Keratinocyte (primary cell): ENCODE measurements at regions not wholly inside any gene's neighbourhood (a gene's known extent, or its start where the extent isn't known, plus 50 kb on each side); places are given as distances from the start of the nearest gene placed in this dataset.

Experiments
- DNase-seq: peaks from one replicate; pipeline ENCODE4 v3.0.0-alpha.2; 2011; ENCODE audit warnings: low read depth, missing footprints, low spot score
- FAIRE-seq: peaks from 2 replicates; lab custom pipeline; 2011; peaks lifted over from hg19 to GRCh38; lab: Jason Lieb, UNC
- H2AFZ ChIP-seq: 2 replicates; pipeline ENCODE4 v1.6.0; 2012; ENCODE audit warnings: low read length, control low read depth, inconsistent platforms; ENCODE audit not compliant: control insufficient read depth
- H3K27ac ChIP-seq: 2 replicates; pipeline ENCODE4 v1.5.1; 2011; ENCODE audit warnings: low read length; ENCODE audit not compliant: control insufficient read depth, insufficient read depth
- H3K27me3 ChIP-seq: 3 replicates; pipeline ENCODE4 v1.6.0; 2011; ENCODE audit warnings: low read length; ENCODE audit not compliant: control insufficient read depth, insufficient read depth; ENCODE audit errors: extremely low read depth
- H3K36me3 ChIP-seq, 2 experiments: 2 replicates in 1 of 2; 3 replicates in 1 of 2; pipeline ENCODE4 v1.5.1; 2011; ENCODE audit warnings: low read length in 2 of 2, mild to moderate bottlenecking in 1 of 2; ENCODE audit not compliant: control insufficient read depth in 2 of 2, insufficient read depth in 2 of 2; ENCODE audit errors: extremely low read depth in 1 of 2
- H3K4me1 ChIP-seq: 3 replicates; pipeline ENCODE4 v1.5.1; 2011; ENCODE audit warnings: low read length; ENCODE audit not compliant: control insufficient read depth, insufficient read depth; ENCODE audit errors: extremely low read depth
- H3K4me2 ChIP-seq: 3 replicates; pipeline ENCODE4 v1.6.0; 2011; ENCODE audit warnings: low read depth, low read length; ENCODE audit not compliant: control insufficient read depth, insufficient read depth; ENCODE audit errors: extremely low read depth
- H3K4me3 ChIP-seq, 3 experiments: fragments of 200-600 bp in 1 of 3; sonication (generic) in 1 of 3; 2 replicates in 2 of 3; 3 replicates in 1 of 3; pipeline ENCODE4 v1.5.1; 2011 to 2016; ENCODE audit warnings: low read length in 3 of 3, mild to moderate bottlenecking in 3 of 3, control low read depth in 2 of 3, inconsistent platforms in 1 of 3, low read depth in 1 of 3, mixed read lengths in 1 of 3, mixed run types in 1 of 3, moderate library complexity in 1 of 3; ENCODE audit not compliant: control insufficient read depth in 2 of 3, insufficient read depth in 2 of 3; ENCODE audit errors: extremely low read depth in 1 of 3
- H3K79me2 ChIP-seq: 2 replicates; pipeline ENCODE4 v1.6.0; 2012; ENCODE audit warnings: low read length; ENCODE audit not compliant: control insufficient read depth, insufficient read depth
- H3K9ac ChIP-seq: 3 replicates; pipeline ENCODE4 v1.6.0; 2011; ENCODE audit warnings: low read length; ENCODE audit not compliant: control insufficient read depth, insufficient read depth; ENCODE audit errors: extremely low read depth
- H3K9me1 ChIP-seq: 3 replicates; pipeline ENCODE4 v1.6.0; 2011; ENCODE audit warnings: low read length; ENCODE audit not compliant: control insufficient read depth, insufficient read depth; ENCODE audit errors: extremely low read depth
- H3K9me3 ChIP-seq: 2 replicates; pipeline ENCODE4 v1.5.1; 2012; ENCODE audit warnings: low read depth, low read length; ENCODE audit not compliant: control insufficient read depth
- H4K20me1 ChIP-seq: 3 replicates; pipeline ENCODE4 v1.6.0; 2011; ENCODE audit warnings: low read length; ENCODE audit not compliant: control insufficient read depth, insufficient read depth; ENCODE audit errors: extremely low read depth
- CTCF ChIP-seq, 3 experiments: IDR thresholded peaks in 1 of 3; conservative IDR thresholded peaks in 1 of 3; optimal IDR thresholded peaks in 1 of 3; 2 replicates in 2 of 3; 3 replicates in 1 of 3; pipeline versions ENCODE3 to v1.5.1; 2011; ENCODE audit warnings: low read length in 3 of 3, mild to moderate bottlenecking in 3 of 3, moderate library complexity in 2 of 3, control low read depth in 1 of 3, inconsistent platforms in 1 of 3; ENCODE audit not compliant: insufficient read depth in 2 of 3; ENCODE audit errors: extremely low read depth in 1 of 3
- EZH2 ChIP-seq: IDR thresholded peaks from one replicate; pipeline ENCODE4 v1.6.1; 2012; ENCODE audit warnings: inconsistent platforms, mild to moderate bottlenecking, low read length, moderate library complexity
- dilution Hi-C: fragments of 300-500 bp; cut with MboI; formaldehyde crosslinking; loops from one replicate; pipeline ENCODE4 v1.7.0; 2020; ENCODE audit warnings: low sequenced_read_pairs; ENCODE audit not compliant: extremely low pct_ligation_motif_present

DNA sequence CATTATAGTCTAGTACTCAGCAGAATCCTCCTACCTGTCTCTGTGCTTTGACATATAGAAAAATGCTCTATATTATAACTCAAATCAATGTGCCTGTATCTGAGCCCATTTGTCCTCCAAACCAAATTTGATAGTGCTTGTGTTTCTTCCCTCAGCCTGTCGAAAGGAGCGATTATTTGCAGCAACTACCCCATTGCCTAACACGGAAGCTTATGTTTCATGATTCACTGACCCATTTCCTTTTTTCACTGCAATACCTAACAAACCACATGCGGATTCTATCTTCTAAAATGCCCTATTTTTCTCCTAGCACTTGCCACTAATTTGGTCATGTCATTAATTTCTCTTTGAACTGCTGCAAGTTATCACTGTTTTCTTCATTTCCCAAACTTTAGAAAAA is 1220.6 kb upstream of the CADM2 start:
- Histone ChIP-seq H3K9ac (no peak overlapping the region), H3K4me2 (no peak overlapping the region), H3K4me3 (no peak overlapping the region), H3K27me3 (no peaks in the 10 kb centered on the region), H3K9me3 (no peaks in the 10 kb centered on the region), H3K36me3 (no peaks in the 10 kb centered on the region), H2AFZ (no peak overlapping the region), H3K9me1 (no peaks in the 10 kb centered on the region), H3K79me2 (no peaks in the 10 kb centered on the region), H4K20me1 (no peaks in the 10 kb centered on the region), H3K4me1 (no peaks in the 10 kb centered on the region), H3K27ac (no peak overlapping the region)
- FAIRE-seq (no peak), DNase-seq (no peak)
- dilution Hi-C loops, result no loop called here
- no peak for TF ChIP-seq CTCF (optimal IDR thresholded peaks at IDR 0.05 in 1 of 3, IDR thresholded peaks at IDR 0.05 in 1 of 3, conservative IDR thresholded peaks at IDR 0.05 in 1 of 3; ENCODE audit: extremely low read depth in 1 of 3, insufficient read depth in 2 of 3, low read length in 3 of 3)

DNA sequence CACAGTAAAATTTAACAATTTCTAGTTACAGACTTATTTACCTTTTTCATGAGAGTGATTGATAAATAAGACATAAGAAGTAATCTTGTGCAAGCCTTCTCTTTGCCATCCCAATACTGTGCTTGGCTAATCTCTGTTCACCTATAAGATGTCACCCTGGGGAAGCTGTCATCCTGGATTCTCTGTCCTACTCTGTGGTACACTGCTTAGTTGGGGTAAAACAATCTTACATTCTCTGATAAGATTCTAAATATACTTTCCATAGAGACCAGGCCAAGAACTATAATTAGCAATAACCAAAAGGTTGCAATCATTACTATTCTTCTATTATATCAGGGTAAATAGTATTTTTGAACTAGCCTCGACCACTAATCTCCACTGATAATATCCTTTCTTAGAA is 1218.3 kb upstream of the CADM2 start:
- TF ChIP-seq CTCF (optimal IDR thresholded peaks at IDR 0.05 in 1 of 3, IDR thresholded peaks at IDR 0.05 in 1 of 3, conservative IDR thresholded peaks at IDR 0.05 in 1 of 3; ENCODE audit: extremely low read depth in 1 of 3, insufficient read depth in 2 of 3, low read length in 3 of 3) (no peak), EZH2 (no peak)
- no peak overlapping the region for H2AFZ ChIP-seq
- no peak for DNase-seq
- no peak overlapping the region for H3K9ac ChIP-seq
- H3K79me2 ChIP-seq, result no peaks in the 10 kb centered on the region
- no peak overlapping the region for H3K27ac ChIP-seq
- no peaks in the 10 kb centered on the region for H3K27me3 ChIP-seq
- dilution Hi-C loops, result no loop called here
- H4K20me1 ChIP-seq, result no peaks in the 10 kb centered on the region
- no peak overlapping the region for H3K4me2 ChIP-seq
- FAIRE-seq, result no peak
- H3K36me3 ChIP-seq, result no peaks in the 10 kb centered on the region
- no peaks in the 10 kb centered on the region for H3K9me1 ChIP-seq
- H3K9me3 ChIP-seq, result no peaks in the 10 kb centered on the region
- no peaks in the 10 kb centered on the region for H3K4me1 ChIP-seq
- no peak overlapping the region for H3K4me3 ChIP-seq
